ENCODE measurements at regions not wholly inside any gene's neighbourhood (a gene's known extent, or its start where the extent isn't known, plus 50 kb on each side); places are given as distances from the start of the nearest gene placed in this dataset.
A peak's percentile ranks its signal among the peaks of the same experiment; 100 is the strongest.

DNA sequence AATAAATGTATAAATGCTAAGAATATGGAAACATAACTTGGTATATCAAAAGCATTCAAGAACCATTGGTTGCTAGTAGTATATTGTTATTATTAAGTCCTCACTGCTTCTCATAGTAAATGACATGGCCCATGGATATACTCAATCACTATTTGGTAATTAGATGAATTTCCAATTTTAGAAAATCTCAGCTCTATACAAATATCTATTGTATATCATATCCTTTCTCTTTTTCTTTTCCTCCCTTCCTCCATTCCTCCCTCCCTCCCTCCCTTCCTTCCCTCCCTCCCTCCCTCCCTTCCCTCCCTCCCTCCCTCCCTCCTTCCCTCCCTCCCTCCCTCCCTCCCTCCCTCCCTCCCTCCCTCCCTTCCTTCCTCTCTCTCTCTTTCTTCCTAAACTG lies 514.4 kb upstream of the LCORL start:
- no peaks in the 10 kb centered on the region for H3K79me2 ChIP-seq (ENCODE audit: insufficient read depth, low read length)
- no peaks in the 10 kb centered on the region for H3K27me3 ChIP-seq (ENCODE audit: control insufficient read depth in 1 of 2, insufficient read depth in 2 of 2, low read length in 2 of 2)
- H3K36me3 ChIP-seq (replicated peaks in 1 of 2; ENCODE audit: control insufficient read depth in 1 of 2, insufficient read depth in 2 of 2, low read length in 2 of 2), result no peaks in the 10 kb centered on the region
- no peaks in the 10 kb centered on the region for H4K20me1 ChIP-seq (ENCODE audit: insufficient read depth, low read length)
- intact Hi-C loops (cut with micrococcal nuclease; ENCODE audit: unreplicated experiment) (loop anchor here (1.0 kb wide), 2 partner anchors 31 to 57 kb away; no protein-coding TSS in a partner anchor), in situ Hi-C loops (cut with HindIII; ENCODE audit: extremely low pct_ligation_motif_present, low pct_unique_long_range_greater_than_20kb) (no loop called here)
- POLR2A ChIA-PET, result no interaction called here
- ATAC-seq (no peak), FAIRE-seq (no peak), DNase-seq (ENCODE audit: low spot score) (no peak)
- CTCF ChIA-PET (ENCODE audit: low intra/inter-chr PET ratio, low total read pairs), result interaction anchor here (1.7 kb wide), 1 partner anchor 58 kb away, joined by 15 read pairs; no protein-coding TSS in a partner anchor
- no peak overlapping the region for H2AFZ ChIP-seq (ENCODE audit: low read length)
- no peak overlapping the region for H3K4me3 ChIP-seq (replicated peaks in 1 of 3; ENCODE audit: insufficient read depth in 1 of 3, low read depth in 2 of 3, low read length in 3 of 3)
- no peaks in the 10 kb centered on the region for H3K4me1 ChIP-seq (ENCODE audit: insufficient read depth, low read length)
- TF ChIP-seq ZNF788 (CRISPR knock-in tag; IDR thresholded peaks at IDR 0.05; ENCODE audit: borderline replicate concordance) (no peak), ELF1 (CRISPR knock-in tag; IDR thresholded peaks at IDR 0.05) (no peak), HNRNPK (IDR thresholded peaks at IDR 0.05; ENCODE audit: low read depth, low read length, poor library complexity, severe bottlenecking) (peak; percentile 52)
- TF ChIP-seq, protein P1, sequence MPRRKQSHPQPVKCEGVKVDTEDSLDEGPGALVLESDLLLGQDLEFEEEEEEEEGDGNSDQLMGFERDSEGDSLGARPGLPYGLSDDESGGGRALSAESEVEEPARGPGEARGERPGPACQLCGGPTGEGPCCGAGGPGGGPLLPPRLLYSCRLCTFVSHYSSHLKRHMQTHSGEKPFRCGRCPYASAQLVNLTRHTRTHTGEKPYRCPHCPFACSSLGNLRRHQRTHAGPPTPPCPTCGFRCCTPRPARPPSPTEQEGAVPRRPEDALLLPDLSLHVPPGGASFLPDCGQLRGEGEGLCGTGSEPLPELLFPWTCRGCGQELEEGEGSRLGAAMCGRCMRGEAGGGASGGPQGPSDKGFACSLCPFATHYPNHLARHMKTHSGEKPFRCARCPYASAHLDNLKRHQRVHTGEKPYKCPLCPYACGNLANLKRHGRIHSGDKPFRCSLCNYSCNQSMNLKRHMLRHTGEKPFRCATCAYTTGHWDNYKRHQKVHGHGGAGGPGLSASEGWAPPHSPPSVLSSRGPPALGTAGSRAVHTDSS (CRISPR knock-in tag; conservative IDR thresholded peaks at IDR 0.05), result no peak
- H3K9me3 ChIP-seq (ENCODE audit: low read length), result no peaks in the 10 kb centered on the region
- H3K27ac ChIP-seq (ENCODE audit: extremely low read length, insufficient read depth, low read length), result no peak overlapping the region
- H3K9ac ChIP-seq (ENCODE audit: insufficient read depth, low read depth, low read length), result no peak overlapping the region
- no TSS peak for BruUV-seq (replicated peaks)
- no peak overlapping the region for H3K4me2 ChIP-seq (ENCODE audit: low read depth, low read length)

DNA sequence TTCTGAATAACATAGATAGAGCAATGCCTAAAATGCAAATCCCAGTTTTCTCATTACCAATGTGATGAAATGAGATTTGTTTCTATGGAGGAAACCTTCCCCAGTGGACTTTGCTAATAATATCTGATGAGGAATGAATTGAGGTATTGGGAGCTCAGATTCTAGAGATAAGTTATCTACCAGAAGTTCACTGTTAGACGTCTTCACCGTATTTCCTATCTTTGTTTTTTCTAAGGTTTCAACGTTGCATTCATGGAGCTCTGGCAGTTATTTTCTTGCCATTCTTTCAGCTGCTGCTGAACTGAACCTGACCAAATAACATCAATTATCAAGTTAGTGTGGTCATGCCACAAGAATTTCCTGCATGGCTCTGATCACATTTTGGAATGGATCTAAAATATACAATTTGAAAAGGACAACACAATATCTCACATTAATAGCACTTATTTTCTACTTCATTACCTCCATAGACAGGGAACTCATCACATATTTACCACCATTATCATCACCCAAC lies 511.8 kb upstream of the LCORL start:
- Histone ChIP-seq H4K20me1 (ENCODE audit: insufficient read depth, low read length) (no peaks in the 10 kb centered on the region), H3K4me1 (ENCODE audit: insufficient read depth, low read length) (no peaks in the 10 kb centered on the region), H3K9ac (ENCODE audit: insufficient read depth, low read depth, low read length) (no peak overlapping the region), H3K9me3 (ENCODE audit: low read length) (no peaks in the 10 kb centered on the region), H3K36me3 (replicated peaks in 1 of 2; ENCODE audit: control insufficient read depth in 1 of 2, insufficient read depth in 2 of 2, low read length in 2 of 2) (no peaks in the 10 kb centered on the region), H3K27me3 (ENCODE audit: control insufficient read depth in 1 of 2, insufficient read depth in 2 of 2, low read length in 2 of 2) (no peaks in the 10 kb centered on the region), H3K4me3 (replicated peaks in 1 of 3; ENCODE audit: insufficient read depth in 1 of 3, low read depth in 2 of 3, low read length in 3 of 3) (no peak overlapping the region), H2AFZ (ENCODE audit: low read length) (no peak overlapping the region), H3K4me2 (ENCODE audit: low read depth, low read length) (no peak overlapping the region), H3K27ac (ENCODE audit: extremely low read length, insufficient read depth, low read length) (no peak overlapping the region), H3K79me2 (ENCODE audit: insufficient read depth, low read length) (no peaks in the 10 kb centered on the region)
- in situ Hi-C loops (cut with HindIII; ENCODE audit: extremely low pct_ligation_motif_present, low pct_unique_long_range_greater_than_20kb), result no loop called here
- CTCF ChIA-PET (ENCODE audit: low intra/inter-chr PET ratio, low total read pairs), result no interaction called here
- no TSS peak for BruUV-seq (replicated peaks)
- no peak for ATAC-seq
- TF ChIP-seq RFX5 (IDR thresholded peaks at IDR 0.05; ENCODE audit: low read depth, low read length), result no peak
- TF ChIP-seq ZNF34 (CRISPR knock-in tag; IDR thresholded peaks at IDR 0.05; ENCODE audit: borderline replicate concordance), result no peak
- no peak for TF ChIP-seq NFE2L1 (CRISPR knock-in tag; IDR thresholded peaks at IDR 0.05; ENCODE audit: borderline replicate concordance)
- POLR2A ChIA-PET, result no interaction called here
- WGBS (ENCODE audit: low lambda C conversion rate), result 2% methylated on average over 3 of the region's 3 CpGs
- FAIRE-seq, result no peak
- intact Hi-C loops (cut with micrococcal nuclease; ENCODE audit: unreplicated experiment), result no loop called here
- no peak for DNase-seq (ENCODE audit: low spot score)

Measured in HepG2 (cell line).